Liver (tissue), 3 donors: ENCODE measurements at regions not wholly inside any gene's neighbourhood (a gene's known extent, or its start where the extent isn't known, plus 50 kb on each side); places are given as distances from the start of the nearest gene placed in this dataset.

ENCODE experiments used
- EGR1 ChIP-seq, 2 donors: IDR thresholded peaks; 2 replicates each; pipeline ENCODE4 v1.6.1; 2016 to 2018; ENCODE audit warnings: antibody characterized with exemption in 2 of 2, low read depth in 2 of 2
- GABPA ChIP-seq, 2 donors: IDR thresholded peaks in 1 of 2; conservative IDR thresholded peaks in 1 of 2; 2 replicates each; pipeline ENCODE4 v1.6.1; 2016; ENCODE audit warnings: antibody characterized with exemption in 2 of 2, mild to moderate bottlenecking in 1 of 2, moderate library complexity in 1 of 2
- HNF4G ChIP-seq: IDR thresholded peaks from 2 replicates; pipeline ENCODE4 v1.6.1; 2016; ENCODE audit warnings: antibody characterized with exemption
- JUND ChIP-seq, 2 donors: IDR thresholded peaks; 2 replicates each; pipeline ENCODE4 v1.6.1; 2016; ENCODE audit warnings: antibody characterized with exemption in 2 of 2
- NR2F2 ChIP-seq: IDR thresholded peaks from 2 replicates; pipeline ENCODE4 v1.6.1; 2016; ENCODE audit warnings: antibody characterized with exemption
- RAD21 ChIP-seq, 2 donors: IDR thresholded peaks; 2 replicates each; pipeline ENCODE4 v1.6.1; 2016; ENCODE audit warnings: antibody characterized with exemption in 2 of 2, mild to moderate bottlenecking in 2 of 2
- RXRA ChIP-seq, 2 donors: IDR thresholded peaks; 2 replicates each; pipeline ENCODE4 v1.6.1; 2017 to 2018; ENCODE audit warnings: antibody characterized with exemption in 2 of 2, mild to moderate bottlenecking in 1 of 2
- SP1 ChIP-seq: IDR thresholded peaks from 2 replicates; pipeline ENCODE4 v1.6.1; 2018; ENCODE audit warnings: antibody characterized with exemption, mild to moderate bottlenecking
- TAF1 ChIP-seq: conservative IDR thresholded peaks from 2 replicates; pipeline ENCODE4 v1.6.1; 2016; ENCODE audit warnings: antibody characterized with exemption, mild to moderate bottlenecking
- YY1 ChIP-seq: IDR thresholded peaks from 2 replicates; pipeline ENCODE4 v1.6.1; 2016; ENCODE audit warnings: antibody characterized with exemption, mild to moderate bottlenecking
- TF ChIP-seq, protein P1 (sequence below): fragments of 150-350 bp; IDR thresholded peaks from 2 replicates; pipeline ENCODE4 v1.5.1; 2017; ENCODE audit warnings: improper control_type of control experiment, low read depth, low read length; ENCODE audit not compliant: missing input control
- TF ChIP-seq, protein P2 (sequence below): IDR thresholded peaks from 2 replicates; pipeline ENCODE4 v1.6.1; 2016; ENCODE audit warnings: antibody characterized with exemption, mild to moderate bottlenecking
- TF ChIP-seq, protein P3 (sequence below): IDR thresholded peaks from 2 replicates; pipeline ENCODE4 v1.6.1; 2016; ENCODE audit warnings: antibody characterized with exemption
- donor health status: healthy.
- donor health status: healthy.

DNA sequence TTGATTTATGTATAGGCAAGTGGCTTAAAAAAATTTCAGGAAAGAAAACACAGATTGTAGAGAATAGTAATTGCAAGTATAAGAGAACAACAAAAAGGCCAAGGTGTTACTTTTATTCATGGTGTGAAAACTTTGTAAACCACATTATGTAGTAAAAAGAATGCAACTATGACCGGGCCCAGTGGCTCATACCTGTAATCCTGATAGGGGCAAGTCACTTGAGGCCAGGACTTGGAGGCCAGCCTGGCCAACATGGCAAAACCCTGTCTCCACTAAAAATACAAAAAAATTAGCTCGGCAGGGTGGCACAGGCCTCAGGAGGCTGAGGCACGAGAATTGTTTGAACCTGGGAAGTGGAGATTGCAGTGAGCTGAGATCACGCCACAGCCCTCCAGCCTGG lies 131.7 kb downstream of the DCK start:
- TF ChIP-seq GABPA (IDR thresholded peaks at IDR 0.05 in 1 of 2, conservative IDR thresholded peaks at IDR 0.05 in 1 of 2) (no peak), RAD21 (IDR thresholded peaks at IDR 0.05) (no peak), SP1 (no peak), RXRA (IDR thresholded peaks at IDR 0.05) (no peak), YY1 (no peak), TAF1 (no peak), JUND (IDR thresholded peaks at IDR 0.05) (no peak), EGR1 (IDR thresholded peaks at IDR 0.05; ENCODE audit: low read depth in 2 of 2) (no peak), HNF4G (no peak), NR2F2 (no peak)
- TF ChIP-seq, protein P1, sequence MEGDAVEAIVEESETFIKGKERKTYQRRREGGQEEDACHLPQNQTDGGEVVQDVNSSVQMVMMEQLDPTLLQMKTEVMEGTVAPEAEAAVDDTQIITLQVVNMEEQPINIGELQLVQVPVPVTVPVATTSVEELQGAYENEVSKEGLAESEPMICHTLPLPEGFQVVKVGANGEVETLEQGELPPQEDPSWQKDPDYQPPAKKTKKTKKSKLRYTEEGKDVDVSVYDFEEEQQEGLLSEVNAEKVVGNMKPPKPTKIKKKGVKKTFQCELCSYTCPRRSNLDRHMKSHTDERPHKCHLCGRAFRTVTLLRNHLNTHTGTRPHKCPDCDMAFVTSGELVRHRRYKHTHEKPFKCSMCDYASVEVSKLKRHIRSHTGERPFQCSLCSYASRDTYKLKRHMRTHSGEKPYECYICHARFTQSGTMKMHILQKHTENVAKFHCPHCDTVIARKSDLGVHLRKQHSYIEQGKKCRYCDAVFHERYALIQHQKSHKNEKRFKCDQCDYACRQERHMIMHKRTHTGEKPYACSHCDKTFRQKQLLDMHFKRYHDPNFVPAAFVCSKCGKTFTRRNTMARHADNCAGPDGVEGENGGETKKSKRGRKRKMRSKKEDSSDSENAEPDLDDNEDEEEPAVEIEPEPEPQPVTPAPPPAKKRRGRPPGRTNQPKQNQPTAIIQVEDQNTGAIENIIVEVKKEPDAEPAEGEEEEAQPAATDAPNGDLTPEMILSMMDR, result no peak
- TF ChIP-seq, protein P2, sequence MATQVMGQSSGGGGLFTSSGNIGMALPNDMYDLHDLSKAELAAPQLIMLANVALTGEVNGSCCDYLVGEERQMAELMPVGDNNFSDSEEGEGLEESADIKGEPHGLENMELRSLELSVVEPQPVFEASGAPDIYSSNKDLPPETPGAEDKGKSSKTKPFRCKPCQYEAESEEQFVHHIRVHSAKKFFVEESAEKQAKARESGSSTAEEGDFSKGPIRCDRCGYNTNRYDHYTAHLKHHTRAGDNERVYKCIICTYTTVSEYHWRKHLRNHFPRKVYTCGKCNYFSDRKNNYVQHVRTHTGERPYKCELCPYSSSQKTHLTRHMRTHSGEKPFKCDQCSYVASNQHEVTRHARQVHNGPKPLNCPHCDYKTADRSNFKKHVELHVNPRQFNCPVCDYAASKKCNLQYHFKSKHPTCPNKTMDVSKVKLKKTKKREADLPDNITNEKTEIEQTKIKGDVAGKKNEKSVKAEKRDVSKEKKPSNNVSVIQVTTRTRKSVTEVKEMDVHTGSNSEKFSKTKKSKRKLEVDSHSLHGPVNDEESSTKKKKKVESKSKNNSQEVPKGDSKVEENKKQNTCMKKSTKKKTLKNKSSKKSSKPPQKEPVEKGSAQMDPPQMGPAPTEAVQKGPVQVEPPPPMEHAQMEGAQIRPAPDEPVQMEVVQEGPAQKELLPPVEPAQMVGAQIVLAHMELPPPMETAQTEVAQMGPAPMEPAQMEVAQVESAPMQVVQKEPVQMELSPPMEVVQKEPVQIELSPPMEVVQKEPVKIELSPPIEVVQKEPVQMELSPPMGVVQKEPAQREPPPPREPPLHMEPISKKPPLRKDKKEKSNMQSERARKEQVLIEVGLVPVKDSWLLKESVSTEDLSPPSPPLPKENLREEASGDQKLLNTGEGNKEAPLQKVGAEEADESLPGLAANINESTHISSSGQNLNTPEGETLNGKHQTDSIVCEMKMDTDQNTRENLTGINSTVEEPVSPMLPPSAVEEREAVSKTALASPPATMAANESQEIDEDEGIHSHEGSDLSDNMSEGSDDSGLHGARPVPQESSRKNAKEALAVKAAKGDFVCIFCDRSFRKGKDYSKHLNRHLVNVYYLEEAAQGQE, result no peak
- TF ChIP-seq, protein P3, sequence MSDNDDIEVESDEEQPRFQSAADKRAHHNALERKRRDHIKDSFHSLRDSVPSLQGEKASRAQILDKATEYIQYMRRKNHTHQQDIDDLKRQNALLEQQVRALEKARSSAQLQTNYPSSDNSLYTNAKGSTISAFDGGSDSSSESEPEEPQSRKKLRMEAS, result no peak
